ENCODE measurements at regions not wholly inside any gene's neighbourhood (a gene's known extent, or its start where the extent isn't known, plus 50 kb on each side); places are given as distances from the start of the nearest gene placed in this dataset.

DNA sequence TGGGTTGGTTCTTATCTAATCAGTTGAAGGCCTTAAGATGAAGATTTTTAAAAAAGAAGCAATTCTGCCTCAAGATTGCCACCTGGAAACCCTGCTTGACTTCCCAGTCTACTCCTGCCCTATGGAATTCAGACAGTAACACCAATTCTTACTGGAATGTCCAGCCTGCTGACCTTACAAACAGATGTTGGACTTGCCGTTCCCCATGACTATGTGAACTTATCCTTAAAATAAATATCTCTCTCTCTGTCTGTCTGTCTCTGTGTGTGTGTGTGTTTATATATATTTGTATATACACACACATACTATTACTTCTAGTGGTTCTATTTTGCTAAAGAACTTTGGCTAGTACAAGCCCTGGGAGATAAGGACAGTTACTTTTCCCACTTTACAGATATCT lies 675.3 kb downstream of the SLC4A3 start:
- H3K4me3 ChIP-seq (ENCODE audit: low read length) = no peak overlapping the region
- DNase-seq (ENCODE audit: low read depth) = no peak
- TF ChIP-seq, protein P1, sequence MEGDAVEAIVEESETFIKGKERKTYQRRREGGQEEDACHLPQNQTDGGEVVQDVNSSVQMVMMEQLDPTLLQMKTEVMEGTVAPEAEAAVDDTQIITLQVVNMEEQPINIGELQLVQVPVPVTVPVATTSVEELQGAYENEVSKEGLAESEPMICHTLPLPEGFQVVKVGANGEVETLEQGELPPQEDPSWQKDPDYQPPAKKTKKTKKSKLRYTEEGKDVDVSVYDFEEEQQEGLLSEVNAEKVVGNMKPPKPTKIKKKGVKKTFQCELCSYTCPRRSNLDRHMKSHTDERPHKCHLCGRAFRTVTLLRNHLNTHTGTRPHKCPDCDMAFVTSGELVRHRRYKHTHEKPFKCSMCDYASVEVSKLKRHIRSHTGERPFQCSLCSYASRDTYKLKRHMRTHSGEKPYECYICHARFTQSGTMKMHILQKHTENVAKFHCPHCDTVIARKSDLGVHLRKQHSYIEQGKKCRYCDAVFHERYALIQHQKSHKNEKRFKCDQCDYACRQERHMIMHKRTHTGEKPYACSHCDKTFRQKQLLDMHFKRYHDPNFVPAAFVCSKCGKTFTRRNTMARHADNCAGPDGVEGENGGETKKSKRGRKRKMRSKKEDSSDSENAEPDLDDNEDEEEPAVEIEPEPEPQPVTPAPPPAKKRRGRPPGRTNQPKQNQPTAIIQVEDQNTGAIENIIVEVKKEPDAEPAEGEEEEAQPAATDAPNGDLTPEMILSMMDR (conservative IDR thresholded peaks at IDR 0.05; ENCODE audit: low read depth, low read length) = no peak

- H3K4me3 ChIP-seq (ENCODE audit: low read length) = no peak overlapping the region
- TF ChIP-seq, protein P1 (conservative IDR thresholded peaks at IDR 0.05; ENCODE audit: low read depth, low read length) = no peak
- no peak for DNase-seq (ENCODE audit: low read depth)
Observed at GRCh38 chr2:220309215-220309614, 681.8 kb downstream of the SLC4A3 start.

DNA sequence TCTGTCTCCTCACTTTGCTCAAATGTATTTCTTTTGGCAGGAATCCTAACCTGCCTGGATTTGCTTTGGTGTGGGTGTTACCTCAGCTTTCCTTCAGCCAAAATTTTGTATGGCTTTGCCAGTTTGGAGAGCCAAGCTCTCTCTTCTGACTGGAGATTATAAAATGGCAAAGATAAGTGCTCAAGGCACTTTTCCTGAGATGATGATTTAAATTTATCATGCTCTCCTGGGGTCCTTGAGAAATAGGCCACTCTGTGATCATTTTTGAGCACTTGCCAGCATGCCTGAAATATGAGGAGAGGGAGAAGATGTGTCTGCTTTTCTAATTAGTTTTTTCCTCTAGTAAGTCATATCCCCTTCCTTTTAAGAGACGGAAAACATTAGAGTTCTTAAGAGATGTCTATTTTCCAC lies 683.0 kb downstream of the SLC4A3 start:
- no peak for DNase-seq (ENCODE audit: low read depth)
- TF ChIP-seq, protein P1 (conservative IDR thresholded peaks at IDR 0.05; ENCODE audit: low read depth, low read length) = no peak

GRCh38 chr2:220315098-220315823 lies 687.8 kb downstream of the SLC4A3 start:
- TF ChIP-seq, protein P1 (conservative IDR thresholded peaks at IDR 0.05; ENCODE audit: low read depth, low read length) = no peak
- H3K4me3 ChIP-seq (ENCODE audit: low read length) = no peak overlapping the region
- DNase-seq (ENCODE audit: low read depth) = no peak

More for the DNA sequence above, 683.0 kb downstream of the SLC4A3 start:
- no peak overlapping the region for H3K4me3 ChIP-seq (ENCODE audit: low read length)

GRCh38 chr2:220318037-220318436 lies 690.6 kb downstream of the SLC4A3 start:
- H3K4me3 ChIP-seq (ENCODE audit: low read length) = no peak overlapping the region
- TF ChIP-seq, protein P1 (conservative IDR thresholded peaks at IDR 0.05; ENCODE audit: low read depth, low read length) = no peak
- DNase-seq (ENCODE audit: low read depth) = no peak

- DNase-seq (ENCODE audit: low read depth) = no peak
- TF ChIP-seq, protein P1 (conservative IDR thresholded peaks at IDR 0.05; ENCODE audit: low read depth, low read length) = no peak
- no peak overlapping the region for H3K4me3 ChIP-seq (ENCODE audit: low read length)
Observed at GRCh38 chr2:220318508-220318907, 691.1 kb downstream of the SLC4A3 start.

DNA sequence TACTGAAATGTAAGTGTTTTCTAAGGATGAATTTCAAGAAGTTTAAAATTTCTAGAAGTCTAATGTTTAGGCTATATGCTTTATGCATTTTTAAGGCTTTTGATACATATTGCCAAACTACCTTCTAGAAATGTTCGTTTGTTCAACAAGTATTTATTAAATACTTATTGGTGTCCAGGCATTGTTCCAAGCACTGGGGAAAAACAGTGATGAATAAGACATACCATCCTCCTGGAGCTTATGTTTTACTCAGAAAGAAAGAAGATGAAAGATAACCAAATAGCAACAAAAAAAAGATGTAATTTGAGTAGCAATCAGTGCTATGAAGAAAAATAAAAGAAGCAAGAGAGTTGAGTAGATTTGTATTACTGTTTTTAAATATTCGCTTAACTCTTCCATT lies 692.9 kb downstream of the SLC4A3 start:
- no peak for DNase-seq (ENCODE audit: low read depth)
- H3K4me3 ChIP-seq (ENCODE audit: low read length) = no peak overlapping the region
- TF ChIP-seq, protein P1 (conservative IDR thresholded peaks at IDR 0.05; ENCODE audit: low read depth, low read length) = no peak
